H54 (cell line): ENCODE measurements at regions not wholly inside any gene's neighbourhood (a gene's known extent, or its start where the extent isn't known, plus 50 kb on each side); places are given as distances from the start of the nearest gene placed in this dataset.
A peak's percentile ranks its signal among the peaks of the same experiment; 100 is the strongest.

Source experiments
- DNase-seq: peaks from one replicate; pipeline ENCODE4 v3.0.0; 2011; ENCODE audit warnings: low spot score, mixed read lengths; ENCODE audit not compliant: insufficient read length
- FAIRE-seq: peaks from 3 replicates; lab custom pipeline; 2011; peaks lifted over from hg19 to GRCh38; lab: Jason Lieb, UNC
- POLR2A ChIP-seq: IDR thresholded peaks from 2 replicates; pipeline ENCODE4 v1.6.1; 2011; ENCODE audit warnings: low read depth, mild to moderate bottlenecking, low read length

DNA sequence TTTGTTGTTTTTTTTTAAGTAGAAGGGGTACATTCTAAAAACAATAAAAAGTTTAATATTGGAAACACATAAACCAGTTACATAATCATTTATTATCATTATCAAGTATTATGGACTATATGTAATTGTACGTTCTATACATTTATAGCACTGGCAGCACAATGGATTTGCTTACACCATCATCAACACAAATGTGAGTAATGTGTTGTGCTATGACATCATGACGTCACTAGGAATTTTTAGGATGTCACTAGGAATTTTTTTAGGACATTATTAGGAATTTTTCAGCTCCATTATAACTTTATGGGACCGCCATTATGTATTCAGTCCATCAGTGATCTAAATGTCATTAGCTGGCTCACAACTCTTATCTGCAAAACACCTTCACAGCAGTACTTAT is 126.8 kb upstream of the SYT10 start:
- TF ChIP-seq POLR2A = no peak
- FAIRE-seq = no peak
- DNase-seq = no peak

DNA sequence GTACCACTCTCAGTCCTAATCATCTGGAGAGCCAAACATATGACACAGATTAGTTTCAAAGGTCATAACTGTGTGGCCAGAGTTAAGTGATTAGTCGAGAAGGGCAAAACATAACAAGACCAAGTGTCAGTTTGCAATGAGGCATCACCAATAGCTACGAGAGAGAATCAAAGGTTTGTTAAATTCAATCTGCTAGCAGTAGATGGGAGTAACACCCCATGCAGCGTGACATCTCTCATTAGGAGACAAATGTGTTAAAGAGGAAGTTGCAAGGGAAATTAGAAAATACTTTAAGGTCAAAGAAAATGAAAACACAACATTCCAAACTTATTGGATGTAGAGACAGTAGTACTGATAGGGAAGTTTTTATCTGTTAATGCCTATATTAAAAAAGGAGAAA is 135.7 kb upstream of the SYT10 start:
- no peak for DNase-seq
- no peak for TF ChIP-seq POLR2A
- FAIRE-seq = no peak

DNA sequence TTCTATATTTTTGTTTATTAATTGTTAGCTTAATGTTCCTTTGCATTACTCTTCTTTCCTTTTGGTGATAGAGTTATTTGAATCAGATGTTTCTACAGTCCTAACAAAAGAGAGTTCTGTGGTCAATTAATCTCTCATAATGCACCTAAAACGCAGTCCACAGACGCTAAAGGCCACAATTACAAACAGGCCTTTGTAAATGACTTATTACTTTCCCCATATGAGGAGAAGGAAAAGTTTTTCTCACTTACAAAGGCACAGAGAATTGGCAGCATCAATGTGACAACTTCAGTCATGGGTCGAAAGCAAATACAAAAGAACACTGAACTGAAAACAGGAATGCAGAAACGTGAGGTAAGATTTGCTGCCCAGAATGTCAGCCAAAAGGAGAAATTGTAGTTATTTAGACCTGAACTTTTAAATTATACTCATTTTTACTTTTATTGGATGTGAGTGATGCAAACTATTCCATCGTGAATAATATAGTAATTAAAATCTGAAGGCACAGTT is 142.0 kb upstream of the SYT10 start:
- FAIRE-seq = no peak
- TF ChIP-seq POLR2A = no peak
- no peak for DNase-seq

DNA sequence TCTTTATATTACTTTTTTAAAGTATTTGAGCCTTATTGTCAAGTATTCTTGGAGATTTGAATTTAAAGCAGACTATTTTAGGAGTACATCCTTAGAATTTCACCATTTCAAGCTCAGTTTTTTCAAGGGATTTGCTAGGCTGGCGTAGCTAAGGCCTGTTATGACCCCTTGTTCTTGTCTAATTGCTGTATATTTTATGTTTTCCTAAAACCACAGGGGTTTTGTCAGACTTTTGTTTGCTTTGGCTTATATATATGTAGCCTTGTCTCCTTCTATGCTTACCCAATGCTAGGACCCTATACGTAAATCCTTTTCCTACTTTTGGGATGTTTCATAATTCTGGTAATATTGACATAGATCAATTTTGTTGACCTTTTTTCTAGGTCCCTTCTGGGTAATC is 147.0 kb upstream of the SYT10 start:
- DNase-seq (no peak), FAIRE-seq (no peak)
- no peak for TF ChIP-seq POLR2A

DNA sequence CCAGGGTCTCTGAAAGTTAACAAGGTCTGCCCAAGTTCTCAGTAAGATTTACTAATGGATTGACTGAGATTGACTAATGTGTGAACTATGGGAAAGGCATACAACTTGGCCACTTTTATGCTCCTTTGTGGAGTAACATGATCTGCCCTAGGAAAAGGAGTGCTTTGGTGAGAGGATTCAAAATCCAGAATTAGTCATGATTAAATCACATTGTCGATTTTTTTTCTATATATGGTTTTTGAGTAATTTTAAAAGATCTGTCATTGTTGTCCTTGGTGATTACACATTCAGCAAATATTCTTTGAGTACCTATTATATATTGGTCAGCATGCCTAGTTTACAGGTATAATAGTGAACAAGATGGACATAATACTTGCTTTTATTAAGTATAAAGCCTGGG is 147.7 kb upstream of the SYT10 start:
- FAIRE-seq = no peak
- DNase-seq = no peak
- TF ChIP-seq POLR2A = no peak

DNA sequence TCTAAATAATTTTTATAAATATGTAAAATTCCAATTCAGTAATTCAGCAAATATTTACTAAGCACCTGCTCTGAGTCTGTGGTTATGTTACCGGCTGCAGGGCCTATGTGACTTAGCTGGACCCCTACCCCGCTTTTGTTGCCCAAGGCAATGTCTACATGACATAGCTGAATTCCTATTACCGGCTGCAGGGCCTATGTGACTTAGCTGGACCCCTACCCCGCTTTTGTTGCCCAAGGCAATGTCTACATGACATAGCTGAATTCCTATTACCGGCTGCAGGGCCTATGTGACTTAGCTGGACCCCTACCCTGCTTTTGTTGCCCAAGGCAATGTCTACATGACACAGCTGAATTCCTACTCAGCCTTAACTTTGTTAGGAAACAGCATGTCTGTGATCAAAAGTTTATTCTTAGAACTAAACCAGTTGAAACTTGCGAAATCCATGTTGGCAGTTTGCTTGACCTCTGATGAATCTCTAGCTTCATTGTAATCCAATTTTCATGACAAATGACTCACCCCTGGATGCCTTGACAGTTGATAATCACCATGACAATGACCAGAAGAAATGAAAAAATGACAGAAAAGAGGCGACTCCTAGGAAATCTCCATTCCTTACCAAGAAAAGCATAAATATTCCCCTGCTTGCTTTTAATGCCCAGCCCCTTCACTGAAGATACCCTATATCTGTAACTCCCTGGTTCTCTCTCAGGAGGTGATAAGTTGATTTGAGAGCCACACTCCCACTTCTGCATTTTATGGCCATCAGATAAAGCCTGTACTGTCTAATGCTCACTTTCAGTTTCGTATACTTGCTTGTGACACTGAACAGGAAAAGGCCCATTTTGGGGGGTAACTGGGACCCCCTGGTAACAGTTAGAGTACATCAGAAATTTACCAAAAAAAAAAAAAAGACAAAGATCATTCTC is 148.4 kb upstream of the SYT10 start:
- FAIRE-seq (no peak), DNase-seq (no peak)
- no peak for TF ChIP-seq POLR2A

DNA sequence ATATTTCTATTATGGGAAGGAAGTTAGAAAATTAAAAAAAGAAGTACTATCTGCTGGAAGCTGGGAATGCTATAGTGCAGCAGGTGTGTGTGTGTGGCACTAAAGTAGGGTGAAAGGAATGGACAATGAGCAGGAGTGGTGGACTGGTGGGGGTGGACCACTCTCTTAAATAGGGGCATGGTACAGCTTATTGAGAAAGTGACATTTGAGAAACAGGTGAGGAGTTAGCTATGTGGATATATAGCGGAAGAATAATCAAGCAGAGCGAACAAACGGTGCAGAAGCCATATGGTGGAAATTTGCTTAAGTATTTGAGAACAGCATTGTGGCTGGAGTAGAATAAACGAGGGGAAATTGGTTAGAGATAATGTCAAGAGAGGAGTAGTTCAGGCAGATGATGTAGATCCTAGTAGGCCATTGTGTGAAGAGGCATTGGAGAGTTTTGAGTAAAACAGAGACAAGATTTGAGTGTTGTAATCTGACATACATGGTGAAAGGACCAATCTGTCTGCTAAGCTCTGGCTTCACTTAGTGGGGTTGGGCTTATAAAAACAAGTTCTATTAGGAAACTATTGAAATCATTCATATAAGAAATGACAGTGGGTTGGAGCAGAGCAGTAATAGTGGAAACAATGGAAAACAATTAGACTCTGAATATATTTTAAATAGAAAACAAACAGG is 149.2 kb upstream of the SYT10 start:
- DNase-seq (no peak), FAIRE-seq (no peak)
- no peak for TF ChIP-seq POLR2A

DNA sequence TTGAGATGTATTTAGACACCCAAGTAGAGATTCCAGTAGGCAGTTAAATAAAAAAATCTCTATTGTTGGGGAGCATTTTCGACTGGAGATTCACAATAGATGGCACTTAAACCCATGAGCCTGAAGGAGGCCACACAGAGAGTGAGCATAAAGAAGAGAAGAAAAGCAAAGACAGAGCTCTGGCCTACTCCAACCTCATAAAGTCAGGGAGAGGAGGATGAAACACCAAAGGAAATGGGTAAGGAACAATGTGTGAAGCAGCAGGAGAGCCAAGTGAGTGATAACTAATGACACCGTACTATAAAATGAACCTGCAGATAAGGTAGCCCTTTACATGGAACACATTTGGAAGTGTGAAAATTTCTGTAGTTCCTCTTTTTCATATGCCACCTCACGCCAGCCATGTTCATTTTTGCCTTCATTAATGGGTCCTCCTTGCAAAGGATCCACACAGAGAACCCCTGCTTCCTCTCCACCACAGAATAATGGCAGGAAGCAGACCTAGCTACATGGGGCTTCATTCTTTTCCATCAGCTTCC is 150.0 kb upstream of the SYT10 start:
- FAIRE-seq (no peak), DNase-seq (no peak)
- TF ChIP-seq POLR2A = no peak

DNA sequence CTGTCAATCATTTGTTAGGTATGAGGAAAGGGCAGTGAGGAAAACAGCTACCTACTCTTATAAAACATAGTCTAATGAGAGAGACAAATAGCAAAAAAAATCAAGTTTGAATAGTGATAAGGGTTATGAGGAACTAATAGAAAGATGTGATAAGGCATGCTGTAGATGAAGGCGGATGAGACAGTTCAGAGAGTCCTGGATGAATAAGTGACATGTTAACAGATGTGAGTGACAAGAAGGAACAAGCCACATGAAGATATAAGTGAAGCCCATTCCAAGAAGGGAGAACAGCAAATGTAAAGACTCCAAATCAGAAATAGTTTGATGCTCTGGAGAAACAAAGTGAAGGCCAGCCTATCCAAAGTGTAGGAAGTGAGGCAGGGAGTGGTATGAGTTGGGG is 154.1 kb upstream of the SYT10 start:
- TF ChIP-seq POLR2A = no peak
- FAIRE-seq = no peak

DNA sequence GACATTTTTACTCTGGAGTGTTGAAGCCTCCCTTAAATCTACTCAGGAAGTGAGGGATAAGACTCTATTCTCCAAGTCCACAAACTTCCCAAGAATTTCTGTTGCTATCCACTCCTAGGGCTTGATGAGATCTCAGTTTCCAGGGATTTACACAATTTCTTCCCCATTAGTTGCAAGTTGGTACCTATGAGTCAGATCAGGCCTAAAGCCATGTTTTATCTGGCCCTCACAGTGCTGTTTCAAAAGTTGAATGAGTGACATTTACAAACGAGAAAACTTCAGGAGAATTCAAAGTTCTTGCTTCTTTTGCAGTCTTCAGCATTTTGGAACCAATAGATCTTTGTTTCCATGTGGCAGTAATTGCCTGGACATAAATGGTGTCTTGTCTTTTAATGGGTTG is 156.4 kb upstream of the SYT10 start:
- no peak for DNase-seq
- no peak for TF ChIP-seq POLR2A
- FAIRE-seq = no peak

More for the DNA sequence above, 154.1 kb upstream of the SYT10 start:
- no peak for DNase-seq

DNA sequence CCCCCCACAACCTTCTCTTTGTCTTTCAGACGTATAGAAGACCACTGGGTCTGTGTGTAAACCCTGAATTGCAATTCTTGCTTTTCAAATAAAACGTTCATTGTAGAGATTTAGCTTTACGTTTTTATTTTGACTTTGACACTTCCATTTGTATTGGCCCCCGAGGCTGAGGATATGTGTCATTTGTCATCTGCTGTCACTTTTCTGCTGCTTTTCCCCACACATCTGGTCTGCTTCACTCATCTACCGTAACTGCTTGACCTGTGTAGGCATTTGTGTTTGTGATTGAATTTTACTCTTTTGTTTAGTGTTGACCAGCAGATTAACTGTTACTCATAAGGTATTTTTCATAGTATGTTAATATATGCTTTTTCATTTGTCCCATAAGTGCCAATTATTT is 157.2 kb upstream of the SYT10 start:
- no peak for FAIRE-seq
- no peak for TF ChIP-seq POLR2A
- no peak for DNase-seq

DNA sequence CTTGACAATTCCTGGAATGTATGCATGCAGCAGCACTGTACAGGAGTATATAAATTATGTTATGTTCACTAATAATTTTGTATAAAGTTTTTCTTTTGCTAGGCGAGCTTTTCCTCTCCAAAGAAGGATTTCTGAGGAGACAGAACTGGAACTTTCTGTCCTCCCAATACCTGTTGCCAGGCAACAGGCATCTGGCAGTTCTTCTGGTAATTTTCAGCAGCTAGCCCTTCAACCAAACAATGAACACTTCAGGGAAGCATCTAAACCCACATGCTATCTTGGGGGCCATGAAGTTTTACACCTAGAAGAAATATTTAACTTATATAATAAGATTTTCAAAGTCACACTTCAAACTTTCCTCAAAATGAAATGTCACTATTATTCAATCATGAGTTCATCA is 162.9 kb upstream of the SYT10 start:
- DNase-seq (no peak), FAIRE-seq (no peak)
- no peak for TF ChIP-seq POLR2A

DNA sequence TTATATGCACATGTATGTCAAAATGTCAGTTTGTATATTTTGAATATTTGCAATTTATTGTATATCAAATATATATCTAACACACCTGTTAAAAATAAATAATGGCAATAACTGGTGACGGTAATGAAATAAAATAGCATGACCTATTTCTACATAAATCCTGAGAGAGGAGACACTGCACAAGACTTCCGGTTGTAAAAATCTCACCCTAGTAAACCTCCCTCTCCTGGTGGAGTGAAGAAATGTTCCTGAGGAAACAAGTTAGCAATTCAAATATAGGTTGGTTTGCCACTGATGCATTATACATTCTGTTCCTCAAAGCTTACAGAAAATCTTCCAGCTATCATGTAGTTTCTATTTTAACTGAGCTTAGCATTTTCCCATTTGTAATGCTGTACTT is 166.1 kb upstream of the SYT10 start:
- FAIRE-seq (no peak), DNase-seq (peak; percentile 11)
- TF ChIP-seq POLR2A = no peak

DNA sequence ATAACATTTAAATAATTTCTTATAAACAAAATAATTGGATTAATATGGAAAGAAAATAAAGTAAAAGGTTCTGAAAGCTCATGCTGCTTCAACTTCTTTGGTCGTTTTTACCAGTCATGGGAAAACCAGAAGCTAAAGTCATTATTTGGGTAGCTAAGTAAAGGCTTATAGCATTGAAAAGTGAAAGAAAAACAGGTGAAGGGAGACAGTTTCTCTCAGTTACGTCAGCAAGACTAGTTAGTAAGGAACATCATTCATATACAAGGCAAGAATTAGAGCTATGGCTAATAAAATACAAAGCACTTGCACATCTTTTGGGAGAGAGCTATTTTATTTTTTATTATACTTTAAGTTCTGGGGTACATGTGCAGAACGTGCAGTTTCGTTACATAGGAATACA is 170.3 kb upstream of the SYT10 start:
- DNase-seq = no peak
- no peak for FAIRE-seq
- no peak for TF ChIP-seq POLR2A
